GM12878 (cell line): ENCODE measurements at regions not wholly inside any gene's neighbourhood (a gene's known extent, or its start where the extent isn't known, plus 50 kb on each side); places are given as distances from the start of the nearest gene placed in this dataset.

Experiments used
- ATAC-seq: fragments of 200-7000 bp; cut with Tn5 transposase; 3 replicates; pipeline ENCODE4 v1.9.1; 2020; ENCODE audit warnings: mild to moderate bottlenecking, moderate library complexity
- BruUV-seq: library from RNA; stranded (reverse); fragments of 400-500 nt; replicated peaks from 2 replicates; lab custom pipeline; 2021; lab: Mats Ljungman, UMichigan
- CTCF ChIA-PET: fragments of 300-600 bp; sonication (Branson Sonifier 250); formaldehyde crosslinking; extraction: SDS; loops from one replicate; lab custom pipeline; 2021; ENCODE audit warnings: inconsistent platforms; lab: Yijun Ruan, JAX
- POLR2A ChIA-PET: fragments of 350-600 bp; formaldehyde crosslinking; extraction: SDS; loops from one replicate; lab custom pipeline; 2021; ENCODE audit warnings: inconsistent platforms; lab: Charles Lee
- RAD21 ChIA-PET: fragments of 300-600 bp; sonication (Branson Sonifier 250); formaldehyde crosslinking; loops from one replicate; lab custom pipeline; 2023; ENCODE audit warnings: antibody characterized with exemption; ENCODE audit not compliant: unreplicated experiment; lab: Charles Lee
- SMC1A ChIA-PET: fragments of 300-600 bp; sonication (Branson Sonifier 250); formaldehyde crosslinking; loops from one replicate; lab custom pipeline; 2023; ENCODE audit not compliant: unreplicated experiment, uncharacterized antibody; lab: Charles Lee
- DNase-seq: peaks from one replicate; pipeline ENCODE4 v3.0.0-alpha.2; 2011; ENCODE audit warnings: low read depth, low spot score
- FAIRE-seq: peaks from 3 replicates; lab custom pipeline; 2011; peaks lifted over from hg19 to GRCh38; lab: Jason Lieb, UNC
- H2AFZ ChIP-seq: 2 replicates; pipeline ENCODE4 v1.6.0; 2011; ENCODE audit warnings: low read depth, low read length, control low read depth; ENCODE audit not compliant: control insufficient read depth
- H3K27ac ChIP-seq: 2 replicates; pipeline ENCODE4 v1.5.1; 2011; ENCODE audit warnings: control low read depth; ENCODE audit not compliant: control insufficient read depth, insufficient read depth
- H3K27me3 ChIP-seq, 2 experiments: replicated peaks in 1 of 2; 2 replicates each; pipeline versions ENCODE4 v1.6.0 to v1.6.1; 2011; ENCODE audit warnings: low read length in 1 of 2; ENCODE audit not compliant: control insufficient read depth in 2 of 2, insufficient read depth in 2 of 2
- H3K36me3 ChIP-seq, 2 experiments: 2 replicates each; pipeline ENCODE4 v1.5.1; 2011; ENCODE audit warnings: low read length in 1 of 2; ENCODE audit not compliant: control insufficient read depth in 2 of 2, insufficient read depth in 2 of 2
- H3K4me1 ChIP-seq: 2 replicates; pipeline ENCODE4 v1.6.1; 2011; ENCODE audit warnings: mild to moderate bottlenecking, low read length, moderate library complexity, mixed read lengths; ENCODE audit not compliant: control insufficient read depth, insufficient read depth
- H3K4me2 ChIP-seq: 2 replicates; pipeline ENCODE4 v1.6.0; 2011; ENCODE audit warnings: control low read depth; ENCODE audit not compliant: control insufficient read depth, insufficient read depth
- H3K4me3 ChIP-seq: fragments of 200-600 bp; sonication (generic); 2 replicates; pipeline ENCODE4 v1.5.1; 2016
- H3K79me2 ChIP-seq: 2 replicates; pipeline ENCODE4 v1.6.0; 2011; ENCODE audit warnings: low read length; ENCODE audit not compliant: control insufficient read depth, insufficient read depth
- H3K9ac ChIP-seq: 2 replicates; pipeline ENCODE4 v1.8.0; 2011; ENCODE audit warnings: low read length, control low read depth, mixed read lengths; ENCODE audit not compliant: control insufficient read depth, insufficient read depth
- H3K9me3 ChIP-seq: replicated peaks from 3 replicates; pipeline ENCODE4 v1.5.1; 2011; ENCODE audit warnings: mild to moderate bottlenecking, low read length; ENCODE audit not compliant: control insufficient read depth, insufficient read depth
- H4K20me1 ChIP-seq: 2 replicates; pipeline ENCODE4 v1.6.0; 2011; ENCODE audit not compliant: control insufficient read depth, insufficient read depth
- EGR1 ChIP-seq, 2 experiments: IDR thresholded peaks; 1 replicate in 1 of 2; 2 replicates in 1 of 2; pipeline ENCODE4 v1.6.1; 2011 to 2012; ENCODE audit warnings: low read depth in 2 of 2, low read length in 2 of 2, borderline replicate concordance in 1 of 2, mild to moderate bottlenecking in 1 of 2, moderate library complexity in 1 of 2
- ESRRA ChIP-seq: IDR thresholded peaks from 2 replicates; pipeline ENCODE4 v1.6.1; 2012; ENCODE audit warnings: mild to moderate bottlenecking, low read length, improper control_type of control experiment
- GATAD2B ChIP-seq: fragments of 450-650 bp; conservative IDR thresholded peaks from 2 replicates; pipeline ENCODE4 v1.6.1; 2017; ENCODE audit warnings: low read depth, mild to moderate bottlenecking, moderate library complexity
- IKZF2 ChIP-seq, 2 experiments: fragments of 450-650 bp; IDR thresholded peaks; 2 replicates each; pipeline ENCODE4 v1.6.1; 2017; ENCODE audit warnings: mild to moderate bottlenecking in 2 of 2, moderate library complexity in 2 of 2
- IRF4 ChIP-seq: IDR thresholded peaks from 2 replicates; pipeline ENCODE4 v1.6.1; 2011; ENCODE audit warnings: low read depth, low read length
- MAX ChIP-seq: IDR thresholded peaks from 2 replicates; pipeline ENCODE4 v1.6.1; 2012; ENCODE audit warnings: low read depth, low read length, improper control_type of control experiment
- POU2F2 ChIP-seq: IDR thresholded peaks from 3 replicates; pipeline ENCODE4 v1.6.1; 2011; ENCODE audit warnings: low read depth, mild to moderate bottlenecking, low read length, borderline replicate concordance
- RCOR1 ChIP-seq: conservative IDR thresholded peaks from 2 replicates; pipeline ENCODE4 v1.6.1; 2012; ENCODE audit warnings: low read depth, low read length, improper control_type of control experiment
- SPI1 ChIP-seq: IDR thresholded peaks from 2 replicates; pipeline ENCODE4 v1.6.1; 2011; ENCODE audit warnings: low read depth, mild to moderate bottlenecking, low read length, moderate library complexity, borderline replicate concordance; ENCODE audit not compliant: insufficient read depth
- SREBF1 ChIP-seq: IDR thresholded peaks from 2 replicates; pipeline ENCODE4 v1.6.1; 2012; ENCODE audit warnings: mild to moderate bottlenecking, low read length
- TCF7 ChIP-seq: IDR thresholded peaks from 2 replicates; pipeline ENCODE4 v1.6.1; 2014; ENCODE audit warnings: antibody characterized with exemption, borderline replicate concordance
- ZBTB33 ChIP-seq: fragments of 450-650 bp; IDR thresholded peaks from 2 replicates; pipeline ENCODE4 v1.6.1; 2017; ENCODE audit warnings: mild to moderate bottlenecking
- WGBS: methylation state at CpG from one replicate; pipeline ENCODE4 v1.1.6; 2016; ENCODE audit warnings: low lambda C conversion rate; ENCODE audit not compliant: insufficient replicate concordance, insufficient coverage; ENCODE audit errors: missing lambda C conversion rate; 5-methylcytosine and 5-hydroxymethylcytosine counted together
- in situ Hi-C: fragments of 300-500 bp; cut with MboI; formaldehyde crosslinking; loops from 9 replicates; pipeline ENCODE4 v1.14.3; 2018; ENCODE audit warnings: mixed read lengths
- intact Hi-C: fragments of 100-400 bp; cut with micrococcal nuclease; formaldehyde crosslinking; loops from one replicate; pipeline ENCODE4 v1.14.2; 2022; ENCODE audit not compliant: unreplicated experiment
- TF ChIP-seq, protein P1 (sequence below): fragments of 450-650 bp; IDR thresholded peaks from 2 replicates; pipeline ENCODE4 v1.6.1; 2018; ENCODE audit warnings: mild to moderate bottlenecking, low read depth, moderate library complexity; ENCODE audit not compliant: partially characterized antibody
- TF ChIP-seq, protein P2 (sequence below): IDR thresholded peaks from 2 replicates; pipeline ENCODE4 v1.6.1; 2011; ENCODE audit warnings: borderline replicate concordance, low read depth, mild to moderate bottlenecking, moderate library complexity, mixed read lengths, low read length; ENCODE audit not compliant: insufficient read depth; ENCODE audit errors: extremely low read length
- TF ChIP-seq, protein P3 (sequence below): IDR thresholded peaks from 2 replicates; pipeline ENCODE4 v1.6.1; 2011; ENCODE audit warnings: mild to moderate bottlenecking, low read depth, low read length, moderate library complexity; ENCODE audit not compliant: insufficient replicate concordance

GRCh38 chr4:124146068-124146467 is 566.5 kb downstream of the ANKRD50 start:
- intact Hi-C loops = no loop called here
- no peak for DNase-seq
- Histone ChIP-seq H3K9ac (no peak overlapping the region), H3K4me2 (no peak overlapping the region), H3K36me3 (no peaks in the 10 kb centered on the region), H4K20me1 (no peaks in the 10 kb centered on the region), H3K27ac (no peak overlapping the region), H3K9me3 (no peaks in the 10 kb centered on the region), H3K27me3 (no peaks in the 10 kb centered on the region), H3K4me1 (no peaks in the 10 kb centered on the region), H3K4me3 (no peak overlapping the region), H3K79me2 (no peaks in the 10 kb centered on the region), H2AFZ (no peak overlapping the region)
- ChIA-PET CTCF (interaction anchor here (0.9 kb wide), 1 partner anchor 152 kb away, joined by 3 read pairs; no protein-coding TSS in a partner anchor), POLR2A (no interaction called here), SMC1A (interaction anchor here (0.8 kb wide), 1 partner anchor 16 kb away, joined by 4 read pairs; no protein-coding TSS in a partner anchor), RAD21 (no interaction called here)
- no TSS peak for BruUV-seq
- WGBS = 60% methylated on average over 1 of the region's 1 CpG
- FAIRE-seq = no peak
- in situ Hi-C loops = no loop called here
- no peak for ATAC-seq
- TF ChIP-seq POU2F2 = no peak
- TF ChIP-seq EGR1 (IDR thresholded peaks at IDR 0.05; ENCODE audit: borderline replicate concordance in 1 of 2, low read depth in 2 of 2, low read length in 2 of 2) = no peak
- TF ChIP-seq, protein P1, sequence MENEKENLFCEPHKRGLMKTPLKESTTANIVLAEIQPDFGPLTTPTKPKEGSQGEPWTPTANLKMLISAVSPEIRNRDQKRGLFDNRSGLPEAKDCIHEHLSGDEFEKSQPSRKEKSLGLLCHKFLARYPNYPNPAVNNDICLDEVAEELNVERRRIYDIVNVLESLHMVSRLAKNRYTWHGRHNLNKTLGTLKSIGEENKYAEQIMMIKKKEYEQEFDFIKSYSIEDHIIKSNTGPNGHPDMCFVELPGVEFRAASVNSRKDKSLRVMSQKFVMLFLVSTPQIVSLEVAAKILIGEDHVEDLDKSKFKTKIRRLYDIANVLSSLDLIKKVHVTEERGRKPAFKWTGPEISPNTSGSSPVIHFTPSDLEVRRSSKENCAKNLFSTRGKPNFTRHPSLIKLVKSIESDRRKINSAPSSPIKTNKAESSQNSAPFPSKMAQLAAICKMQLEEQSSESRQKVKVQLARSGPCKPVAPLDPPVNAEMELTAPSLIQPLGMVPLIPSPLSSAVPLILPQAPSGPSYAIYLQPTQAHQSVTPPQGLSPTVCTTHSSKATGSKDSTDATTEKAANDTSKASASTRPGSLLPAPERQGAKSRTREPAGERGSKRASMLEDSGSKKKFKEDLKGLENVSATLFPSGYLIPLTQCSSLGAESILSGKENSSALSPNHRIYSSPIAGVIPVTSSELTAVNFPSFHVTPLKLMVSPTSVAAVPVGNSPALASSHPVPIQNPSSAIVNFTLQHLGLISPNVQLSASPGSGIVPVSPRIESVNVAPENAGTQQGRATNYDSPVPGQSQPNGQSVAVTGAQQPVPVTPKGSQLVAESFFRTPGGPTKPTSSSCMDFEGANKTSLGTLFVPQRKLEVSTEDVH = no peak
- TF ChIP-seq IRF4 = no peak
- no peak for TF ChIP-seq TCF7
- TF ChIP-seq GATAD2B = no peak
- TF ChIP-seq, protein P2, sequence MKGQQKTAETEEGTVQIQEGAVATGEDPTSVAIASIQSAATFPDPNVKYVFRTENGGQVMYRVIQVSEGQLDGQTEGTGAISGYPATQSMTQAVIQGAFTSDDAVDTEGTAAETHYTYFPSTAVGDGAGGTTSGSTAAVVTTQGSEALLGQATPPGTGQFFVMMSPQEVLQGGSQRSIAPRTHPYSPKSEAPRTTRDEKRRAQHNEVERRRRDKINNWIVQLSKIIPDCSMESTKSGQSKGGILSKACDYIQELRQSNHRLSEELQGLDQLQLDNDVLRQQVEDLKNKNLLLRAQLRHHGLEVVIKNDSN = no peak
- TF ChIP-seq ZBTB33 = no peak
- no peak for TF ChIP-seq ESRRA
- no peak for TF ChIP-seq SPI1
- TF ChIP-seq MAX = no peak
- TF ChIP-seq IKZF2 (IDR thresholded peaks at IDR 0.05) = no peak
- TF ChIP-seq RCOR1 = no peak
- TF ChIP-seq, protein P3, sequence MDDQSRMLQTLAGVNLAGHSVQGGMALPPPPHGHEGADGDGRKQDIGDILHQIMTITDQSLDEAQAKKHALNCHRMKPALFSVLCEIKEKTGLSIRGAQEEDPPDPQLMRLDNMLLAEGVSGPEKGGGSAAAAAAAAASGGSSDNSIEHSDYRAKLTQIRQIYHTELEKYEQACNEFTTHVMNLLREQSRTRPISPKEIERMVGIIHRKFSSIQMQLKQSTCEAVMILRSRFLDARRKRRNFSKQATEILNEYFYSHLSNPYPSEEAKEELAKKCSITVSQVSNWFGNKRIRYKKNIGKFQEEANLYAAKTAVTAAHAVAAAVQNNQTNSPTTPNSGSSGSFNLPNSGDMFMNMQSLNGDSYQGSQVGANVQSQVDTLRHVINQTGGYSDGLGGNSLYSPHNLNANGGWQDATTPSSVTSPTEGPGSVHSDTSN = no peak
- no peak for TF ChIP-seq SREBF1
